ENCODE measurements at regions not wholly inside any gene's neighbourhood (a gene's known extent, or its start where the extent isn't known, plus 50 kb on each side); places are given as distances from the start of the nearest gene placed in this dataset.
A peak's percentile ranks its signal among the peaks of the same experiment; 100 is the strongest.

- Mint-ChIP-seq H3K36me3 (ENCODE audit: low read depth) (peaks cover 9% of the 10 kb centered on the region), H3K9me3 (peaks cover 16% of the 10 kb centered on the region), H3K27me3 (ENCODE audit: low read depth) (no peaks in the 10 kb centered on the region), H3K4me3 (no peak overlapping the region), H3K4me1 (peaks cover 29% of the 10 kb centered on the region), H3K27ac (ENCODE audit: unreplicated experiment) (no peak overlapping the region)
- no peak for TF ChIP-seq CTCF (conservative IDR thresholded peaks at IDR 0.05)
- DNase-seq (ENCODE audit: low read depth, low spot score) = no peak
Observed at GRCh38 chr15:69757186-69757585, 304.6 kb downstream of the RPLP1 start.

- DNase-seq (ENCODE audit: low read depth, low spot score) = no peak
- H3K4me3 Mint-ChIP-seq = no peak overlapping the region
- peaks cover 29% of the 10 kb centered on the region for H3K4me1 Mint-ChIP-seq
- no peak overlapping the region for H3K27ac Mint-ChIP-seq (ENCODE audit: unreplicated experiment)
- peaks cover 2% of the 10 kb centered on the region for H3K36me3 Mint-ChIP-seq (ENCODE audit: low read depth)
- TF ChIP-seq CTCF (conservative IDR thresholded peaks at IDR 0.05) = no peak
- no peaks in the 10 kb centered on the region for H3K27me3 Mint-ChIP-seq (ENCODE audit: low read depth)
- peaks cover 10% of the 10 kb centered on the region for H3K9me3 Mint-ChIP-seq
Observed at GRCh38 chr15:69758291-69758771, 305.7 kb downstream of the RPLP1 start.

- H3K9me3 Mint-ChIP-seq = peaks cover 8% of the 10 kb centered on the region
- no peak for DNase-seq (ENCODE audit: low read depth, low spot score)
- H3K27me3 Mint-ChIP-seq (ENCODE audit: low read depth) = no peaks in the 10 kb centered on the region
- TF ChIP-seq CTCF (conservative IDR thresholded peaks at IDR 0.05) = no peak
- no peak overlapping the region for H3K4me3 Mint-ChIP-seq
- no peak overlapping the region for H3K27ac Mint-ChIP-seq (ENCODE audit: unreplicated experiment)
- peaks cover 29% of the 10 kb centered on the region for H3K4me1 Mint-ChIP-seq
- peaks cover 2% of the 10 kb centered on the region for H3K36me3 Mint-ChIP-seq (ENCODE audit: low read depth)
Observed at GRCh38 chr15:69758810-69759790, 306.5 kb downstream of the RPLP1 start.

- Mint-ChIP-seq H3K27me3 (ENCODE audit: low read depth) (no peaks in the 10 kb centered on the region), H3K9me3 (peaks cover 5% of the 10 kb centered on the region), H3K4me3 (peak overlapping the region; percentile 24), H3K36me3 (ENCODE audit: low read depth) (no peaks in the 10 kb centered on the region), H3K4me1 (peaks cover 26% of the 10 kb centered on the region), H3K27ac (ENCODE audit: unreplicated experiment) (no peak overlapping the region)
- no peak for DNase-seq (ENCODE audit: low read depth, low spot score)
- no peak for TF ChIP-seq CTCF (conservative IDR thresholded peaks at IDR 0.05)
Observed at GRCh38 chr15:69760258-69760845, 307.7 kb downstream of the RPLP1 start.

GRCh38 chr15:69760890-69761568, 308.4 kb downstream of the RPLP1 start:
- peaks cover 20% of the 10 kb centered on the region for H3K4me1 Mint-ChIP-seq
- H3K9me3 Mint-ChIP-seq = peaks cover 5% of the 10 kb centered on the region
- no peaks in the 10 kb centered on the region for H3K36me3 Mint-ChIP-seq (ENCODE audit: low read depth)
- peak overlapping the region; percentile 24 for H3K4me3 Mint-ChIP-seq
- no peak for DNase-seq (ENCODE audit: low read depth, low spot score)
- no peaks in the 10 kb centered on the region for H3K27me3 Mint-ChIP-seq (ENCODE audit: low read depth)
- H3K27ac Mint-ChIP-seq (ENCODE audit: unreplicated experiment) = peak overlapping the region; percentile 7
- TF ChIP-seq CTCF (conservative IDR thresholded peaks at IDR 0.05) = no peak
